K562 (cell line): ENCODE measurements at regions not wholly inside any gene's neighbourhood (a gene's known extent, or its start where the extent isn't known, plus 50 kb on each side); places are given as distances from the start of the nearest gene placed in this dataset.

Experiments used
- ATAC-seq: fragments of 200-7000 bp; cut with Tn5 transposase; 3 replicates; pipeline ENCODE4 v1.9.1; 2020; ENCODE audit warnings: moderate library complexity
- BruUV-seq: library from RNA; stranded (reverse); fragments of 400-500 nt; replicated peaks from 2 replicates; lab custom pipeline; 2021; lab: Mats Ljungman, UMichigan
- CTCF ChIA-PET: fragments of 300-600 bp; formaldehyde crosslinking; extraction: SDS; loops from one replicate; lab custom pipeline; 2021; ENCODE audit warnings: low intra/inter-chr PET ratio; lab: Yijun Ruan, JAX
- POLR2A ChIA-PET: fragments of 300-600, 350-650 bp; sonication (Branson Sonifier 250); formaldehyde crosslinking; extraction: SDS; loops from one replicate; lab custom pipeline; 2021; ENCODE audit warnings: antibody characterized with exemption, inconsistent platforms; lab: Yijun Ruan, JAX
- DNase-seq, 4 experiments: peaks; one replicate each; pipeline versions ENCODE4 v3.0.0 to v3.0.0-alpha.2; 2011 to 2018; ENCODE audit warnings: low spot score in 3 of 4, mixed read lengths in 3 of 4; ENCODE audit errors: extremely low read depth in 1 of 4
- FAIRE-seq: peaks from 2 replicates; lab custom pipeline; 2011; peaks lifted over from hg19 to GRCh38; lab: Jason Lieb, UNC
- H2AFZ ChIP-seq: 2 replicates; pipeline ENCODE4 v1.6.0; 2011; ENCODE audit warnings: low read depth, low read length, control low read depth, inconsistent platforms
- H3K27ac ChIP-seq: fragments of 200-600 bp; 3 replicates; pipeline ENCODE4 v1.8.0; 2011; ENCODE audit warnings: low read depth, mild to moderate bottlenecking, control low read depth, inconsistent platforms, low read length, moderate library complexity, mixed read lengths; ENCODE audit errors: extremely low read depth
- H3K27me3 ChIP-seq, 2 experiments: fragments of 300-600 bp in 1 of 2; 2 replicates in 1 of 2; 3 replicates in 1 of 2; pipeline versions ENCODE4 v1.6.0 to v1.8.0; 2011; ENCODE audit warnings: inconsistent platforms in 2 of 2, low read length in 2 of 2, mild to moderate bottlenecking in 1 of 2, mixed read lengths in 1 of 2, moderate library complexity in 1 of 2; ENCODE audit not compliant: control insufficient read depth in 2 of 2, insufficient read depth in 2 of 2
- H3K36me3 ChIP-seq: fragments of 300-600 bp; 3 replicates; pipeline ENCODE4 v1.8.0; 2011; ENCODE audit warnings: mild to moderate bottlenecking, low read length, inconsistent platforms; ENCODE audit not compliant: control insufficient read depth, insufficient read depth
- H3K4me1 ChIP-seq, 2 experiments: fragments of 200-600 bp in 1 of 2; replicated peaks in 1 of 2; 2 replicates in 1 of 2; 3 replicates in 1 of 2; pipeline versions ENCODE4 v1.5.1 to v1.8.0; 2011; ENCODE audit warnings: inconsistent platforms in 2 of 2, low read length in 2 of 2, mild to moderate bottlenecking in 1 of 2, mixed read lengths in 1 of 2, moderate library complexity in 1 of 2; ENCODE audit not compliant: control insufficient read depth in 2 of 2, insufficient read depth in 2 of 2
- H3K4me2 ChIP-seq: 2 replicates; pipeline ENCODE4 v1.6.1; 2011; ENCODE audit warnings: low read length, control low read depth, inconsistent platforms, mixed read lengths; ENCODE audit not compliant: insufficient read depth
- H3K4me3 ChIP-seq: fragments of 200-600 bp; sonication (generic), shearing (Covaris generic); 2 replicates; pipeline ENCODE4 v1.5.1; 2016; ENCODE audit warnings: control low read depth, inconsistent platforms
- H3K79me2 ChIP-seq: fragments of 200-600 bp; 3 replicates; pipeline ENCODE4 v1.8.0; 2011; ENCODE audit warnings: low read length, inconsistent platforms; ENCODE audit not compliant: control insufficient read depth, insufficient read depth
- H3K9ac ChIP-seq, 2 experiments: 2 replicates each; pipeline versions ENCODE4 v1.6.0 to v1.6.1; 2011; ENCODE audit warnings: low read depth in 2 of 2, low read length in 2 of 2, control low read depth in 1 of 2, inconsistent platforms in 1 of 2, mild to moderate bottlenecking in 1 of 2, mixed read lengths in 1 of 2; ENCODE audit not compliant: insufficient read depth in 1 of 2
- H3K9me1 ChIP-seq: one replicate; pipeline ENCODE4 v1.6.0; 2011; ENCODE audit warnings: inconsistent platforms, mild to moderate bottlenecking, low read length, moderate library complexity; ENCODE audit not compliant: control insufficient read depth, insufficient read depth
- H3K9me3 ChIP-seq: replicated peaks from 2 replicates; pipeline ENCODE4 v1.5.1; 2011; ENCODE audit warnings: low read depth, low read length, inconsistent platforms; ENCODE audit not compliant: control insufficient read depth, insufficient read depth
- H4K20me1 ChIP-seq: replicated peaks from 2 replicates; pipeline ENCODE4 v1.6.1; 2011; ENCODE audit warnings: low read length, inconsistent platforms, mixed read lengths; ENCODE audit not compliant: control insufficient read depth, insufficient read depth
- CEBPG ChIP-seq, 3 experiments: fragments of 200-800 bp in 1 of 3; sonication (Bioruptor generic) in 1 of 3; sonication (generic) in 1 of 3; formaldehyde crosslinking in 1 of 3; IDR thresholded peaks in 2 of 3; conservative IDR thresholded peaks in 1 of 3; 2 replicates each; pipeline versions ENCODE4 v1.6.1 to v1.8.0; 2016 to 2022; ENCODE audit warnings: missing compliant biosample characterization in 2 of 3, missing genetic modification characterization in 2 of 3, mild to moderate bottlenecking in 1 of 3, missing genetic modification reagents in 1 of 3
- E2F6 ChIP-seq, 2 experiments: IDR thresholded peaks; 2 replicates each; pipeline ENCODE4 v1.6.1; 2011; ENCODE audit warnings: borderline replicate concordance in 1 of 2, control low read depth in 1 of 2, low read depth in 1 of 2, low read length in 1 of 2, mild to moderate bottlenecking in 1 of 2, mixed read lengths in 1 of 2, moderate library complexity in 1 of 2; ENCODE audit not compliant: insufficient read depth in 1 of 2, insufficient read length in 1 of 2, poor library complexity in 1 of 2, severe bottlenecking in 1 of 2; ENCODE audit errors: extremely low read depth in 1 of 2
- ETS1 ChIP-seq: conservative IDR thresholded peaks from 2 replicates; pipeline ENCODE4 v1.6.1; 2011; ENCODE audit warnings: low read depth, mild to moderate bottlenecking, low read length; ENCODE audit not compliant: control insufficient read depth
- FOXK1 ChIP-seq: sonication (generic); formaldehyde crosslinking; IDR thresholded peaks from 2 replicates; pipeline ENCODE4 v1.8.0; 2022; ENCODE audit warnings: missing genetic modification reagents, mild to moderate bottlenecking, borderline replicate concordance
- HNRNPK ChIP-seq: fragments of 200-400 bp; formaldehyde crosslinking; IDR thresholded peaks from one replicate; pipeline ENCODE4 v1.6.1; 2018; ENCODE audit warnings: mild to moderate bottlenecking, low read depth, low read length; ENCODE audit not compliant: poor library complexity, severe bottlenecking
- RAD51 ChIP-seq: fragments of 450-650 bp; IDR thresholded peaks from 2 replicates; pipeline ENCODE4 v1.7.1; 2016; ENCODE audit warnings: low read depth, mild to moderate bottlenecking, borderline replicate concordance
- YBX1 ChIP-seq: fragments of 450-650 bp; IDR thresholded peaks from 2 replicates; pipeline ENCODE4 v1.7.1; 2016; ENCODE audit warnings: mild to moderate bottlenecking
- ZBTB40 ChIP-seq, 2 experiments: fragments of 450-650 bp in 1 of 2; sonication (generic) in 1 of 2; formaldehyde crosslinking in 1 of 2; IDR thresholded peaks; 2 replicates each; pipeline versions ENCODE4 v1.7.1 to v1.9.0; 2016 to 2022; ENCODE audit warnings: inconsistent platforms in 1 of 2, mild to moderate bottlenecking in 1 of 2, missing genetic modification reagents in 1 of 2
- ZNF511 ChIP-seq: sonication (generic); formaldehyde crosslinking; IDR thresholded peaks from 2 replicates; pipeline ENCODE4 v1.8.0; 2022; ENCODE audit warnings: mild to moderate bottlenecking, missing genetic modification reagents
- in situ Hi-C: fragments of 300-500 bp; cut with MboI; formaldehyde crosslinking; loops from 4 replicates; pipeline ENCODE4 v1.15.0; 2018; ENCODE audit warnings: inconsistent platforms, mixed read lengths
- intact Hi-C: fragments of 100-400 bp; cut with micrococcal nuclease; formaldehyde crosslinking; loops from 2 replicates; pipeline ENCODE4 v1.14.2; 2022

- ChIA-PET CTCF (no interaction called here), POLR2A (no interaction called here)
- Histone ChIP-seq H3K4me2 (no peak overlapping the region), H3K79me2 (no peaks in the 10 kb centered on the region), H3K9me1 (no peaks in the 10 kb centered on the region), H3K9me3 (no peaks in the 10 kb centered on the region; the same call in 1 of the 2 replicates), H2AFZ (no peak overlapping the region), H3K4me3 (no peak overlapping the region), H3K27ac (no peak overlapping the region), H3K9ac (no peak overlapping the region), H3K4me1 (no peaks in the 10 kb centered on the region), H4K20me1 (no peaks in the 10 kb centered on the region), H3K36me3 (no peaks in the 10 kb centered on the region), H3K27me3 (no peaks in the 10 kb centered on the region)
- BruUV-seq = no TSS peak
- ATAC-seq (no peak), FAIRE-seq (no peak), DNase-seq (no peak)
- in situ Hi-C loops = no loop called here
- intact Hi-C loops = no loop called here
- TF ChIP-seq RAD51 (no peak), ZBTB40 (IDR thresholded peaks at IDR 0.05) (no peak), ZBTB40 (CRISPR knock-in tag; IDR thresholded peaks at IDR 0.05) (no peak), ETS1 (no peak), YBX1 (no peak), FOXK1 (CRISPR knock-in tag) (no peak), CEBPG (CRISPR knock-in tag; IDR thresholded peaks at IDR 0.05) (no peak), CEBPG (tag; conservative IDR thresholded peaks at IDR 0.05 in 1 of 2, IDR thresholded peaks at IDR 0.05 in 1 of 2) (no peak), ZNF511 (CRISPR knock-in tag) (no peak), HNRNPK (no peak), E2F6 (IDR thresholded peaks at IDR 0.05; ENCODE audit: borderline replicate concordance in 1 of 2, extremely low read depth in 1 of 2, insufficient read depth in 1 of 2, insufficient read length in 1 of 2, low read depth in 1 of 2, low read length in 1 of 2, poor library complexity in 1 of 2, severe bottlenecking in 1 of 2) (no peak)
Observed at GRCh38 chr2:104041351-104041750, 812.6 kb upstream of the POU3F3 start.
